ENCODE measurements at regions not wholly inside any gene's neighbourhood (a gene's known extent, or its start where the extent isn't known, plus 50 kb on each side); places are given as distances from the start of the nearest gene placed in this dataset.

DNA sequence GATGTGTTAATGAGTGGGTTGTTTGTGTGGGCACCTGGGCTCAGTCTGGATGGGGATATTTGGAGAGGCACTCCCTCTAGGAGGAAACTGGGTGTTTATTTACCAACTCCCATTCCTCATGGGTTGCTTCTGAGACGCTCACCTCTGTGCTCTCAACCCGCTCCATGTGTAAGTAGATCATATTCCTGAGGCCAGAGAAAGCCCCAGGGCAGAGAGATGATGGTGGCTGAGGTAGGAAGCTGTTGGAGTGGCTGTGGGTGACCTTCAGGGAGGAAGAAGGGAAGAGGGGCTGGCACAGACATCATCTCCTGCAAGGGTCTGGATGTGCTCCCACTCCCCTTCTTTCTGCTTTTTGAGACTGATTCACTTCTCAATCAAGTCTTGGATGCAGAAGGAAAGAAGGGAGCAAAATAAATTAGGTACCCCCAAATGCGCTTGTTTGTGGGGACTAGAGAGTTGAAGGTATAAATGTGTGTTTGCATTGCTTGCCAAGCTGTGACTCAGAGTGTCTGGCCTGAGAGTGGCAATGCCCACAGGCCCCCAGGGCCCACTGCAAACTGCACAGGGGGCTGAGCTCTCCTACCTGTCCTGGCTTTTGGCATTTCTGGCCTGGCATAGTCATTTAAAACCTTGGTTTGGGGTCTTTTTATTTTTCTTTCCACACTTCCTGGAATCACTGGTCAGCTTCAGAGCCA is 57.2 kb upstream of the TNP1 start:
- TF ChIP-seq, protein P1, sequence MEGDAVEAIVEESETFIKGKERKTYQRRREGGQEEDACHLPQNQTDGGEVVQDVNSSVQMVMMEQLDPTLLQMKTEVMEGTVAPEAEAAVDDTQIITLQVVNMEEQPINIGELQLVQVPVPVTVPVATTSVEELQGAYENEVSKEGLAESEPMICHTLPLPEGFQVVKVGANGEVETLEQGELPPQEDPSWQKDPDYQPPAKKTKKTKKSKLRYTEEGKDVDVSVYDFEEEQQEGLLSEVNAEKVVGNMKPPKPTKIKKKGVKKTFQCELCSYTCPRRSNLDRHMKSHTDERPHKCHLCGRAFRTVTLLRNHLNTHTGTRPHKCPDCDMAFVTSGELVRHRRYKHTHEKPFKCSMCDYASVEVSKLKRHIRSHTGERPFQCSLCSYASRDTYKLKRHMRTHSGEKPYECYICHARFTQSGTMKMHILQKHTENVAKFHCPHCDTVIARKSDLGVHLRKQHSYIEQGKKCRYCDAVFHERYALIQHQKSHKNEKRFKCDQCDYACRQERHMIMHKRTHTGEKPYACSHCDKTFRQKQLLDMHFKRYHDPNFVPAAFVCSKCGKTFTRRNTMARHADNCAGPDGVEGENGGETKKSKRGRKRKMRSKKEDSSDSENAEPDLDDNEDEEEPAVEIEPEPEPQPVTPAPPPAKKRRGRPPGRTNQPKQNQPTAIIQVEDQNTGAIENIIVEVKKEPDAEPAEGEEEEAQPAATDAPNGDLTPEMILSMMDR (IDR thresholded peaks at IDR 0.05; ENCODE audit: low read depth, low read length), result no peak
- TF ChIP-seq, protein P2, sequence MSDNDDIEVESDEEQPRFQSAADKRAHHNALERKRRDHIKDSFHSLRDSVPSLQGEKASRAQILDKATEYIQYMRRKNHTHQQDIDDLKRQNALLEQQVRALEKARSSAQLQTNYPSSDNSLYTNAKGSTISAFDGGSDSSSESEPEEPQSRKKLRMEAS (IDR thresholded peaks at IDR 0.05; ENCODE audit: low read depth, low read length), result no peak
- TF ChIP-seq POLR2A (IDR thresholded peaks at IDR 0.05; ENCODE audit: extremely low read depth, insufficient read length), result no peak

All from NB4 (cell line).